GM21423 (cell line): ENCODE measurements at regions not wholly inside any gene's neighbourhood (a gene's known extent, or its start where the extent isn't known, plus 50 kb on each side); places are given as distances from the start of the nearest gene placed in this dataset.
"Not testable (repeated sequence)": the region's sequence is repeated elsewhere in the genome, so short reads cannot be mapped to it uniquely, and the experiment has no call there.

ENCODE experiments used
- ATAC-seq: cut with Tn5 transposase; IDR thresholded peaks from one replicate; pipeline ENCODE4 v1.9.1; 2021; ENCODE audit warnings: mild to moderate bottlenecking, moderate library complexity; ENCODE audit not compliant: unreplicated experiment

DNA sequence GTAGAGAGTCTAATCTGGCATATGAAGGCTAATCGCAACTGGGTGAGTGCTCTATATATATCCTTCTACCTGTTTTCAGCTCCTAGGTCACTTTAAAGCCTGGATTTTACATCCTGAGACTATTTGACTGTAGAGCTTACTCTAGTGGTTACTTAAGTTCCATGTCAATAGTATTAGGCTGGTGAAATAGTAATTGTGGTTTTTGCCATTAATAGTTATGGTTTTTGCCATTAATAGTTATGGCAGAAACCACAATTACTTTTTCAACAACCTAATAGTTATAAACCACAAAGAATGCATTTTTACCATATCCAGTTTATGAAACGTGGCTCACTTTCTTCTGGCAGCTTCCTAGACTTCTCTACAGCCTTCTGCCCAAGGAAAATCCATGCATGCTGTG is 263.1 kb upstream of the KIAA1217 start:
- ATAC-seq: no peak

DNA sequence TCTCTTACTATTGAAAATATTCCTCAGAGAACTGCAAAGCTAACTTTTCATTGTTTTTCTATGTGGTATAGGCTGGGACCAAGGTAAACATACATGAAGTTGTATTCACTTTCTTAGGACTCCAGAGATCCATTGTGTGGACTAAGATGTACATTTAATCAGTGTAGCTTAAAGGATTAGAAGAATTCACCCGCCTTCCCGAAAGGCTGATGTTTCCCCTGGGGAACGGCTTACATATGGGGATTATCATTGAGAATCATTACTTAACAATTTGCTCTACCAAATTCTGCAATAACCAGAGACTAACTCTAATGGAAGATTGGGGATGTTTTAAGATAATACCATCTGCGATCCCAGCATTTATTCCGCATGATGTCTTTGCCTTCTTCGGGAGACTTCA is 257.1 kb upstream of the KIAA1217 start:
- ATAC-seq: no peak

DNA sequence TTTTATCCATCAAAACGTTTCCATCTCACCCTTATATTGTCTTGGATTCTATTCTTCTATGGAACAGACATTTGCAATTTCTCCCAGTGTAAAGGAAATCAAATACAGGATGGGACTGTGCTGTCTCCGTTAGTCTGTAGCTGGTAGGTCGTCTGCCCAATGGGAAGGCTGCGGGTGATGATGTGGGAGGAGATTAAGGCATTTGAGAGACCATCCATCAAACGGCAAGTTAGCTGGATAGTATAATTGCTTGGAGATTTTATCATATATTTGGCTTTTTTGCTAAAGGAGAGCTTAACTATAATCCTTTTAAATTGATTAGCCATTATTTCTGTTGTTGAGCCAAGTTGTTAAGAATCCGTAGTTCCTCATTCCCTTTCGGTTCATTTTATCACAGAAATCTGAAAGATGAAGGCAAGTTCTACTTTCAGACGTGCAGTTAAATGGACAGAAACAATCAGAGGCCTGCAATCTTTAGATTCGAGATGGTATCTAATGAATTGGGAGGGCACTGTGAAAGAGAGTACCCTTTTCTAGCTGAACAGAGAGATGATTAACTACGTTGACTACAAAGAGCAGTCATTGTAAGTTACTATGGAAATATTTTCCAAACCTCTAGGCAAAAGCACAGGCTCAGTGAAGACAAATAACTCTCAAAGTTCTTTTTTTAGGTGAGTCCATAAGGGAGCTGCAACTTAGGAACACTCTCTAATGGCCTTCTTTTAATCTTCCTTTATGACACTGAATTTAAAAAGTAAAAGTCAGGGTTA is 253.3 kb upstream of the KIAA1217 start:
- no peak for ATAC-seq

DNA sequence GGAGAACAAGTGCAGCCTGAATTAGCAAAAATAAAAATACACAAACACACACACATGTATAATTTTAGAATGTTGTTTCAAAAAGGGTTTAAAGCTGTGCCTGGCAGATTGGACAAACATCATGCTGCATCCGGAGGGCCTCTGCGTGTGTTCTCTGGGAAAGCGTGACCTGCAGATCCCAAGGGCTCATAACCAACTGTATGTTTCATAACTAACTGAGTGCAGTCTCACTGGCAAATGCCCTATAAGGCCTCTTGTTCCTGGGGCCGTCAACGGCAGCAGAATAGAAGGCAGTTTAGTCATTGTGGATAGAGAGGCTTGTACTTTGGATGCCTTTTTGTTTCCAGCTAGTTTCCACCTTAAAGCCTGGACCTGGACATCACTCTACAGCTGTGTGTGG is 243.8 kb upstream of the KIAA1217 start:
- no peak for ATAC-seq

DNA sequence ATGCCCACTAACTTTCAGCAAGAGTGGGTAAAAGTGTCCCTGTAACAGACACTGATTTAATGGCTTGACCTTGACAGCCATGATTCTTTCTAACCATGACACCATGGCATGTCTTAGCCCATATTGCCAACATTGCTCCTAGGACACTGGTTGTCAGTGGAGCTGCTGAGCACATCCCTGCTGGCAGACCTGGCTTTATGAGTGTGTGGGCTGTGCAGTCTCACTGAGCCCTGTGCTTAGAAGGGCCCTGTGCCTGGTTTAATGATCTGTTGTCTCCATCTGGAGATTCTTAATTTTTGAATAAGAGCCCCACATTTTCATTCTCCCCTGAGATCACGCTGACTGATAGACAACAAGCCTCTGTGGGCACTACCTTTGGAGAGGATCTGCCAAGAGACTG is 243.1 kb upstream of the KIAA1217 start:
- ATAC-seq: no peak

DNA sequence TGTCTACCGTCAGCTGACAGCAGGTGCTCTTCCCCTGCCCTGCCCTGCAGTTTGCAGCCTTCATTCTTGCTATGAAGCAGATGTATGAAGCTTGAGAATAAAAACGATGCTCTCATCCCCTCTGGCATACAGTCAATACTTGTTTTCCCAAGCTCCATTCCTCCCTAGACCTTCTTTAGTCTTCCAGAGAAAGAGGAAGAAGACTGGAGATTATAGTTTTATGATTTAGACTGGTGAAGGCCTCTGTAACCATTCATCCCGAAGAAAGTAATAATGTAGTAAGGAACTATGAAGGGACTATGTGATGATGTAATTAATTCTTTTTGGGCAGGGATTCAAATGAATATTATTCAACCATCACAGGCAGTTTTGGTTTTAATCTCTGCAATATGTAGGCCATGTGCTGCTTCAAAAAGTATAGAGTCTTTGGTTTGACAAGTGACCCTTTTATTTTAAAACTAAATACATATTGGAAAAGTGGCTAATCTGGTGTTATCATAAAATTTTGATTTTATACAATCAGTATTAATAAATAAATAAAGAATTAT is 242.4 kb upstream of the KIAA1217 start:
- no peak for ATAC-seq

DNA sequence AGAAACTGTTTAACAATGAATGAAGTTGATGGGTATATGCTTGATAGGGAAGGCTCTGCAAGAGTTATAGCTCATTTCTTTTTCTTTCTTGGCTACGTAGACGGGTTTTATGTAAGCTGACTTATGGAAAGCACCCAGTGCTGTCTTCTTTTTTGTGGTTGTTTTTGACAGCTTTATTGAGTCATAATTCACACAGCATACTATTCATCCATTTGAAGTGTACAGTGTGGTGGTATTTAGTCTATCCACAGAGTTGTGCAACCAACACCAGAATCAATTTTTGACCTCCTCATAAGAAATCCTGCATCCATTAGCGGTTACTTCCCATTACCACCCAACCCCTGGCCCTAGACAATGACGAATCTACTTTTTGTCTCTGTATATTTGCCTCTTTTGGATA is 240.6 kb upstream of the KIAA1217 start:
- ATAC-seq: no peak

DNA sequence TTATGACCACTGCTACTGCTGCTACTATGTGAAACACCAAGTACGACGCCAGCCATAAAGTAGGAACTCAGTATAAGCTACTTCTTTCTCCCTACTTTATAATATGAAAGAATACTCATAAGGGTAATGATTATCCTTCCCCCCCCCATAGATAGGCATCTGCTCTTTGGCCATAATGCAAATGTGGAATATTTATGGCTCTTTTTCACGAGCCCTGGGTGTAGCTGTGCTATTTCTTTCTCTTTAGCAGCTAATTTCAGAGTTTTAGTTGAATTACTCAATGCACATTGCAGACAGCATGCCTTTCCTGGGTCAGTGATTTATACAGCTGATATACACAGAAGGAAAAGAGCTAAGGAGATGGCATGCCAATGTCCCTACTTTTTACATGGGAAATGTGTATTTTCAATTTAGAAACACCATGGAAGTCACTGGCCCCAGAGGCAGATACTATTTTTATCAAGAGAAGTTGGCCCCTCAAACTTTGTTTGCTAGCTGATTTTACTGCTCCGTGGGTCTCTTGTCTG is 234.1 kb upstream of the KIAA1217 start:
- ATAC-seq: no peak

DNA sequence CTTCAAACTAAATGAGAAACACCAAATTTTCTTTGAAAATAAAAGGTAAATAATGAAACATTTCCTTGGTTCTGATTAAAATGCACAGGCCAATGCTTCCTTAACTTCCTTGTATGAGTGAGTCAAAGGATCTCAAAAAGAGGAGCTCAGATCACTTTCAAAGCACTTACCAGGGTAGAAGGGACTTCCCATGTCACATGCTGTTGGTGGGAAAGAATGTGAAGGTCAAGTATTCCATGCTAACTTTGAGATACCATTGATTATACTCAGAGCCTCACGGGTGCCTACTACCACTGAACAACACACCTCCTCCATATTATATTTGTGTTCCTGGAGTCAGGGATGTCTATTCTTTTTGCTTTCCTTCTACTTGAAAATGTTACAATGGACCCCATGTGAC is 233.5 kb upstream of the KIAA1217 start:
- no peak for ATAC-seq

DNA sequence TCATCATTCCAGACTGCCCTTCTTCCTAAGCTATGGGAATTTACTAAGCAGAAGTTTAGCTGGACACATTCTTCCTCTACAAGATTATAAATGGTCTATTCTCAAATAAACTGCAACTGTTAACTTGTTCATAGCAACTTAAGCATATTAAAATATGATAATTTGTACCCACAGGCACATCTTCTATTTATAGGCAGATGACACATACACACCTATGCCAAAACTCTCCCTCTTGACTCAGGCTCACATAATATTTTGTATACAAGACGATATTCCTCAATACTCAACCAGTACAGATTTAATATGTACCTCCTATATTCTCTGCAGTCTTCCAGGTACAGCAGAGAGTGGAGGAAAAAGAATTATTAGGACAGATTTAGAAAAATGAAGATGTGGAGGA is 232.7 kb upstream of the KIAA1217 start:
- no peak for ATAC-seq

DNA sequence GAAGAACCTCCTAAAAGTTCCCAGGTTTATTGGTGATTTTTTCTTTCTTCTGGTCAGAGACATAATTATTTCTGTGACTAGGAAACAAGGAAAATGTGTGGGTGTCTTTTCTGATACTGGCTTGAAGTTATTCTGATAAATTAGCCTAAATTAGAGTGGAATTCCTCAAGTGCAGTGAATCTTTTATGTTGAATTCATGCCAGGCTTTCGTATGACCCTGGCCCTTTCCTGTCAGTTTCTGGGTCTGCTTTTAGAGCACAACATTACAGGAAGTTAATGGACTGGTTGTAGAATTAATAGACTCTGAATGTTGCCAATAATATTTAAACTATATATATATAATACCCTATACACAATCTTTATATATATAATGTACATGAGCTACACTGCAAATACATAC is 230.6 kb upstream of the KIAA1217 start:
- ATAC-seq: no peak

DNA sequence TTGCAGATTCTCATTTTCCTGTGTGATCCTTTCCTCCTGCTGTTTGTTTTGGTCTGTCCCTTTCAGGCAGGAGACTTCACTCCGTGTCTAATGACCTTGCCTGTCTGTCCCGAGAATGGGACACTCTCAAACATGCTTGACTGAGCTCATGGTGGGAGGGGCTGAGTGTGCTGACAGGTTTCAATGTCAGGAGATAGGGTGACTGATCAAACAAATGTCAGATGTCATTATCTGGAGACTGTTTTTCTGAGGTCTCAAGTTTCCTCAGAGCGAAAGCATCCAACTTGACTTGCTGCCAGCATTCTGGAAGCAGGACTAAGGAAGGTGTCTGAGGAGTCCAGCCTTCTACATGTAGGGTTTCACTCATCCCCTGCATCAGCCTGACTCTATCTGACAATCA is 228.8 kb upstream of the KIAA1217 start:
- no peak for ATAC-seq

DNA sequence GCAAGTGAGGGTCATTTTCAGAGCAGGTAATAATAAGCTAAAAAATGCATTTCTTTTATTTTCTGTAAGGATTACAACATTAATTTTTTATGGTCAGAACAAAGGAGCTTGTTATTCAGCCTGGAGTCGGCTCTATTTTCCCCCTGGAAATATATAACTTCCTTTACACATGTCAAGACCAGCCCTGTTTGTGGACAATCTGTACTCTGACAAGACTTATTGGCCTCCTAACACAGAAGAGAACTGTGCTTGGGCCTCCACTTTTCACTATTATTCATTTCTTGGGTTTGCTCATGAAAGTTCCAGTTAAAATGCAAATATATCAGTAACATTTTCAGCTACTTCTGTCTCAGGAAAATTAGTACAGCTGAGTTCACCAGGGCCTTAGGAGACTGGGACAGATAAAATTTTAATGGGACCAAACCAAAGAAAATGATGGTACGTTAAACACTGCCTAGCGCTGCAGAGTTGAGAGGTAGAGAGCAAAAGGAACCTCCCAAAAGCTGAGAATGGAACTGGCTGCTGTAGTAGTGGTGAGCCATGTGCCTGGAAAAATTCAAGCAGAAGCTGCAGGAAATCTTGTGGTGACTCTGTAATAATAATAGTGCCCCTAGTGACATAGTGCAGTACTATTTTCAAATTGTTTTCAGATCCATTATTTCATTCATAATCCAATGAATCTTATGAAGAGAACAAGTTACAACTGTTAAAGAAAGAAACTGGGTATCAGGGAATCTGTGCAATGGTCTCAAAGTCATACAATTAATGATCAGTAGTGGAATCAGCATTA is 227.2 kb upstream of the KIAA1217 start:
- ATAC-seq: no peak

DNA sequence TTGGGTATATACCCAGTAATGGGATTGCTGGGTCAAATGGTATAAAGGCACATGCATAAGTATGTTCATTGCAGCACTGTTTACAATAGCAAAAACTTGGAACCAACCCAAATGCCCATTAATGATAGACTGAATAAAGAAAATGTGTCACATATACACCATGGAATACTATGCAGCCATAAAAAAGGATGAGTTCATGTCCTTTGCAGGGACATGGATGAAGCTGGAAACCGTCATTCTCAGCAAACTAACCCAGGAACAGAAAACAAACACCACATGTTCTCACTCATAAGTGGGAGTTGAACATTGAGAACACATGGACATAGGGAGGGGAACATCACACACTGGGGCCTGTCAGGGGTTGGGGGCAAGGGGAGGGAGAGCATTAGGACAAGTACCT is 224.5 kb upstream of the KIAA1217 start:
- ATAC-seq: not testable (repeated sequence)

DNA sequence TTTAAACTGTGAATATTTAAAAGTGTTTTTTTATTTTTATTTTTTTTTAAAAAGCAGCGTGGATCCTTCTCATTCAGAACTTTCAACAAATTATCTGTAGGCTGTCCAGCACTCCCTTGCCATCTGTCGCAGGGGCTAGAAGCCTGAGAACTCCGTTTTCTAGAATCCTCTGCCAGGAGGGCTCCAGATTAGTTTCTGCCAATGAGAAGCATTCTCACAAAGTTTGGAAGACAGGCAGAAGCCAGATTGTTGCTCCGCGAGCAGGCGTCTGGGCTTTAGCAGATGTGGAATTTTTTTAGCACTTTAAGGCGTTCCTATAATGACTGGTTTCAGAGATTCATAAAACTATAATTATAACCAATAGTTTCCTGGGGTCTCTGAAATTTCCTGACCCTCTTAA is 220.9 kb upstream of the KIAA1217 start:
- no peak for ATAC-seq

DNA sequence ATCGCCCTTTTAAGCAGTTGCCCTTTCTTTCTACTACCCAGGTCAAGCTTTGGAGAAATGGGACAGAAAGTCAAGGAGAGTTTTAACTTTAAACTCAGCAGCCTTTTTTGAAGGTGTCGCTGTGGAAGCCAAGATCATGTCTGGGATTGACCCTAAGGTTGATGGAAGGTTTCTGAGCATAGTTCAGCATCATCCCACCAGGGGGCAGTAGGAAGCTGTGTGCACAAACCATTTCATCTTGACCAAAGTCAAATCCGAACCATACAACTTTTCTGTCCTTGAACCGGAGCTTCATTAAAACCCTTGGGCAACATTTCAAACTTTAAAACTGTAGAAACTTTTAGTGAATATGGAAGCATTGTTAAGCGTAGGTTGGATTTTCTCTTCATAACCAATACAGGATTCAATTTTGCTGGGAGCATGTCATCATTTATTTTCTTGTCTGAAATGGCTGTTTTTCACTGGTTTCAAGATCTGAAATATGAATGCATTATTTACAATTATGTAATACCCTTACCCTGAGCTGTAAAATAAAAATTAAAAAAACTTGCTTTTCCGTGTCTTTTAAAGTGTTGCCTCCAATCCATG is 214.4 kb upstream of the KIAA1217 start:
- no peak for ATAC-seq

DNA sequence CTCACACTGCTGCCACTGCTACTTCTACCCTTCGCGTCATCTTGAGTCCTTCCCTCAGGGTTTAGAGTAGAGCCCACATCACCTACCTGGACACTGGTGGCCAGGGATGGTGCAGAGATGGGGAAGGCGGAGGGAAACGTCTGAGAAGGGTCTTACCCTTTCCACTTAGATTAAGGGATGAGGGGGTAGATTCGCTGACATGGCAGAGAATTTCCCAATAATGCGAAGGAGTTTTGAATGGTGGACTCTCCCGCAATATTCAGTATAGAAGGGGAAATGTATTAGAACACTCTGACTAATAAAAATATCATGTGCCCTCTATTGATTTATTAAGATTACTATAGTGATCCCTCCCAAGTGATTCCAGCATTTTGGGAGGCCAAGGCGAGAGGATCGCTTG is 209.5 kb upstream of the KIAA1217 start:
- no peak for ATAC-seq

DNA sequence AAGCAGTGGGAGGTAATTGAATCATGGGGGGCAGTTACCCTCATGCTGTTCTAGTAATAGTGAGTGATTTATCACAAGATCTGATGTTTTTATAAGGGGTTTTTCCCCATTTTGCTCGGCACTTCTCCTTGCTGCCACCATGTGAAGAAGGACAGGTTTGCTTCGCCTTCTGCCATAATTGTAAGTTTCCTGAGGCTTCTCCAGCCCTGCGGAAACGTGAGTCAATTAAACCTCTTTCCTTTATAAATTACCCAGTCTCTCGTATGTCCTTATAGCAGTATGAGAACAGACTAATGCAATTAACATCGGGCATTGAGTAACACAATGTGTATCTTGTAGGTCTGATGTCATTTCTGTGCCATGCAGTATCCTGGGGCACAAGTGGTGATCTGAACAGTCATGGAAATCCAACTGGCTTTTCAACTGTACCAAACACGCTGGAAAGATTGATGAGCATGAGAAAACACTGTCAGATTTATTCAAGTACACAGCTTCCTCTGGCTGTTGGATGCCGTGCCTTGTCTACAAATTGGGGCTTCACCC is 208.6 kb upstream of the KIAA1217 start:
- no peak for ATAC-seq

DNA sequence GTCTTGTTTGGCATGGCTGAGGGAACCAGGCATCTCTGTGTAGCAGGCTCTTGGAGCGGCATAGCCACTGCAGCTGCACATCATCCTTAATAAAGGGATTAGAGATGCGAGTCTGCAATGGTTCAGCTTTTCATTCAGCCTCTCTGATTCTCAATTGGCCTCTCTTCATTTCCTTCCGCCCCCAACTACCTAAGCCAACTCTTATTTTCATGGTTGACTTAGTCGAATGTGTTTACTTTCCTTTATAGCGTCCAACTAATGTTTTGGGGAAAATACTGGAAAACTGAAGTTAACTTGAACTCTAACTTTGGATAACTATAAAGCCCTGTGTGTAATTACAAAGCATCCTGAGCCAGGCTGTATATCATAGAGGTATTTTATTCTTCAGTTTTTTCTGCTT is 202.2 kb upstream of the KIAA1217 start:
- ATAC-seq: no peak

DNA sequence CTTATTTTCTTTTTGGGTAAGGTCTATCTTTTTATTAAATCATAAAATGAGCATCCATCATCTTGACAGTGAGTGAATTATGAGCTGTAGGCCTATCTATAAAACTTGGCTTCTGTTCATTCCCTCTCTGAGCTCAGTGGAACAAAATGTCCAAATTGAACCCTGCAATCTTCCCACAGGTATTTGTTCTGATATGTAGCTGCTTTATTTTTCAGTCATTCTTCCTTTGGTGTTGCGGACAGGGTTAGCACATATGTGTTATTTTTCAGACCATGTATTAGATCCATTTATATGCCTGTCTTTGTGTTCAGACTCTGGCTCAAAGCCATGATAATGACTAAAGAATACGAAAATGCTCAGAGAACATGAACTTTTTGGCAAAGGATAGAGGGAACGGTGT is 201.6 kb upstream of the KIAA1217 start:
- no peak for ATAC-seq
